ENCODE measurements at regions not wholly inside any gene's neighbourhood (a gene's known extent, or its start where the extent isn't known, plus 50 kb on each side); places are given as distances from the start of the nearest gene placed in this dataset.

DNA sequence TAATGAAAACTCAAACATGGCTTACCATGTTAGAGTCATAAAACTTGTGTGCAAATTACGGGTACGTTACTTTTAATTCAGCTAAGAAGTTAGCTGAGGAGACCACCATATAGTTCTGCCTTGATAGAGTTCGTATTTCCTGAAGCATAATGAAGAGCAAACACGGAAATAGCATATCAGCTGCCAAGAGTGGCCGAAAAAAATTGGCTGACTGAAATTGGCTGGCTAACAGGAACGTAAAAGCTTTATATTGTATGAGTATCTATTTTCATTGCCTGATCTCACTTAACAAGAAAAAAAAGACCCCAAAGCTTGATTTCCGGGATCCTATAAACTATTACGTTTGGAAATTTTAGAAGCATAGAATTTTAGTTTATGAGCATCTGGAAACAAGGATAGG, 1222.9 kb downstream of the ZPLD1 start:
- TF ChIP-seq, protein P1, sequence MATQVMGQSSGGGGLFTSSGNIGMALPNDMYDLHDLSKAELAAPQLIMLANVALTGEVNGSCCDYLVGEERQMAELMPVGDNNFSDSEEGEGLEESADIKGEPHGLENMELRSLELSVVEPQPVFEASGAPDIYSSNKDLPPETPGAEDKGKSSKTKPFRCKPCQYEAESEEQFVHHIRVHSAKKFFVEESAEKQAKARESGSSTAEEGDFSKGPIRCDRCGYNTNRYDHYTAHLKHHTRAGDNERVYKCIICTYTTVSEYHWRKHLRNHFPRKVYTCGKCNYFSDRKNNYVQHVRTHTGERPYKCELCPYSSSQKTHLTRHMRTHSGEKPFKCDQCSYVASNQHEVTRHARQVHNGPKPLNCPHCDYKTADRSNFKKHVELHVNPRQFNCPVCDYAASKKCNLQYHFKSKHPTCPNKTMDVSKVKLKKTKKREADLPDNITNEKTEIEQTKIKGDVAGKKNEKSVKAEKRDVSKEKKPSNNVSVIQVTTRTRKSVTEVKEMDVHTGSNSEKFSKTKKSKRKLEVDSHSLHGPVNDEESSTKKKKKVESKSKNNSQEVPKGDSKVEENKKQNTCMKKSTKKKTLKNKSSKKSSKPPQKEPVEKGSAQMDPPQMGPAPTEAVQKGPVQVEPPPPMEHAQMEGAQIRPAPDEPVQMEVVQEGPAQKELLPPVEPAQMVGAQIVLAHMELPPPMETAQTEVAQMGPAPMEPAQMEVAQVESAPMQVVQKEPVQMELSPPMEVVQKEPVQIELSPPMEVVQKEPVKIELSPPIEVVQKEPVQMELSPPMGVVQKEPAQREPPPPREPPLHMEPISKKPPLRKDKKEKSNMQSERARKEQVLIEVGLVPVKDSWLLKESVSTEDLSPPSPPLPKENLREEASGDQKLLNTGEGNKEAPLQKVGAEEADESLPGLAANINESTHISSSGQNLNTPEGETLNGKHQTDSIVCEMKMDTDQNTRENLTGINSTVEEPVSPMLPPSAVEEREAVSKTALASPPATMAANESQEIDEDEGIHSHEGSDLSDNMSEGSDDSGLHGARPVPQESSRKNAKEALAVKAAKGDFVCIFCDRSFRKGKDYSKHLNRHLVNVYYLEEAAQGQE (IDR thresholded peaks at IDR 0.05; ENCODE audit: borderline replicate concordance): no peak
- TF ChIP-seq POLR2AphosphoS5 (IDR thresholded peaks at IDR 0.05): no peak
- TF ChIP-seq, protein P2, sequence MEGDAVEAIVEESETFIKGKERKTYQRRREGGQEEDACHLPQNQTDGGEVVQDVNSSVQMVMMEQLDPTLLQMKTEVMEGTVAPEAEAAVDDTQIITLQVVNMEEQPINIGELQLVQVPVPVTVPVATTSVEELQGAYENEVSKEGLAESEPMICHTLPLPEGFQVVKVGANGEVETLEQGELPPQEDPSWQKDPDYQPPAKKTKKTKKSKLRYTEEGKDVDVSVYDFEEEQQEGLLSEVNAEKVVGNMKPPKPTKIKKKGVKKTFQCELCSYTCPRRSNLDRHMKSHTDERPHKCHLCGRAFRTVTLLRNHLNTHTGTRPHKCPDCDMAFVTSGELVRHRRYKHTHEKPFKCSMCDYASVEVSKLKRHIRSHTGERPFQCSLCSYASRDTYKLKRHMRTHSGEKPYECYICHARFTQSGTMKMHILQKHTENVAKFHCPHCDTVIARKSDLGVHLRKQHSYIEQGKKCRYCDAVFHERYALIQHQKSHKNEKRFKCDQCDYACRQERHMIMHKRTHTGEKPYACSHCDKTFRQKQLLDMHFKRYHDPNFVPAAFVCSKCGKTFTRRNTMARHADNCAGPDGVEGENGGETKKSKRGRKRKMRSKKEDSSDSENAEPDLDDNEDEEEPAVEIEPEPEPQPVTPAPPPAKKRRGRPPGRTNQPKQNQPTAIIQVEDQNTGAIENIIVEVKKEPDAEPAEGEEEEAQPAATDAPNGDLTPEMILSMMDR (IDR thresholded peaks at IDR 0.05; ENCODE audit: poor library complexity, severe bottlenecking): no peak
- TF ChIP-seq EZH2 (IDR thresholded peaks at IDR 0.05; ENCODE audit: borderline replicate concordance, insufficient read depth, low read length, poor library complexity, severe bottlenecking): no peak
- TF ChIP-seq TAF1 (IDR thresholded peaks at IDR 0.05; ENCODE audit: low read depth): no peak
- no peak for TF ChIP-seq MXI1 (conservative IDR thresholded peaks at IDR 0.05; ENCODE audit: poor library complexity, severe bottlenecking)
